ENCODE measurements at regions not wholly inside any gene's neighbourhood (a gene's known extent, or its start where the extent isn't known, plus 50 kb on each side); places are given as distances from the start of the nearest gene placed in this dataset.

- no peak for DNase-seq (ENCODE audit: low spot score)
- H3K4me1 Mint-ChIP-seq (ENCODE audit: low read depth), result no peaks in the 10 kb centered on the region
- H3K27me3 Mint-ChIP-seq (ENCODE audit: low read depth), result no peaks in the 10 kb centered on the region
- peaks cover 59% of the 10 kb centered on the region for H3K9me3 Mint-ChIP-seq
- intact Hi-C loops (cut with micrococcal nuclease), result no loop called here
- H3K27ac Mint-ChIP-seq, result no peak overlapping the region
- no peak overlapping the region for H3K4me3 Mint-ChIP-seq (ENCODE audit: low read depth)
- H3K36me3 Mint-ChIP-seq (ENCODE audit: low read depth), result no peaks in the 10 kb centered on the region
Measured at GRCh38 chr19:23528376-23528775, 133.1 kb upstream of the ZNF91 start.

GRCh38 chr19:23527797-23528196, 132.5 kb upstream of the ZNF91 start:
- no peaks in the 10 kb centered on the region for H3K36me3 Mint-ChIP-seq (ENCODE audit: low read depth)
- no peak overlapping the region for H3K4me3 Mint-ChIP-seq (ENCODE audit: low read depth)
- H3K9me3 Mint-ChIP-seq, result peaks cover 63% of the 10 kb centered on the region
- no peaks in the 10 kb centered on the region for H3K27me3 Mint-ChIP-seq (ENCODE audit: low read depth)
- H3K4me1 Mint-ChIP-seq (ENCODE audit: low read depth), result no peaks in the 10 kb centered on the region
- intact Hi-C loops (cut with micrococcal nuclease), result no loop called here
- H3K27ac Mint-ChIP-seq, result no peak overlapping the region
- DNase-seq (ENCODE audit: low spot score), result no peak

GRCh38 chr19:23526302-23526701, 131.0 kb upstream of the ZNF91 start:
- H3K4me1 Mint-ChIP-seq (ENCODE audit: low read depth), result no peaks in the 10 kb centered on the region
- H3K36me3 Mint-ChIP-seq (ENCODE audit: low read depth), result no peaks in the 10 kb centered on the region
- no peak overlapping the region for H3K4me3 Mint-ChIP-seq (ENCODE audit: low read depth)
- H3K9me3 Mint-ChIP-seq, result peaks cover 73% of the 10 kb centered on the region
- DNase-seq (ENCODE audit: low spot score), result no peak
- no peaks in the 10 kb centered on the region for H3K27me3 Mint-ChIP-seq (ENCODE audit: low read depth)
- H3K27ac Mint-ChIP-seq, result no peak overlapping the region
- intact Hi-C loops (cut with micrococcal nuclease), result no loop called here

DNA sequence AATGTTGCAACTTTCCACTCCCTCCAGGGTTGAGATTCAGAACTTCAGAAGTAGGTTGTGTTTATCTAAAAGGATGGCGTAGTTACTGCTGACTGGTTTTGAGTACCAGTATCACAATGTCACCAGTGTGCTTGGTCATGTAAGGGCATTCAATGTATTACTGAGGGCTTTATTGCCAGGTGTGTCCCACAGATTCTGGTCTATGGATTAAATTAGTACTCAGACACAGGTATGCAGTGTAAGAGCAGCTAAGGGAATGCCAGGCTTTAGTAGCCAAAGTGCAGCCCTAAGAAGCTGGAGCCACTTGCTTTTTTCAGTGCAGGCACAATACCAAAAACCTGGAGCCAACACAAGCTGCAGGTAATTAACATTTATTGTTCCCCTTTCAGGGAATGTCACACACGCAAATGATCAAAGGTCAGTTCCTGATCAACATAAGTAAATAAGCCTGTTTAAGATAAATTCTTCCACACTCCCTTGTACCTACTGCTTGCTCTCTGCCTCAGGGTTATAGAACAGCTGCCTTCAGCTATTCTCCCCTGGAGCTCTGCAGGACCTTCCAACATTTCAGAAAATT, 130.1 kb upstream of the ZNF91 start:
- intact Hi-C loops (cut with micrococcal nuclease), result no loop called here
- Mint-ChIP-seq H3K36me3 (ENCODE audit: low read depth) (no peaks in the 10 kb centered on the region), H3K9me3 (peaks cover 76% of the 10 kb centered on the region), H3K27ac (no peak overlapping the region), H3K4me1 (ENCODE audit: low read depth) (no peaks in the 10 kb centered on the region), H3K4me3 (ENCODE audit: low read depth) (no peak overlapping the region), H3K27me3 (ENCODE audit: low read depth) (no peaks in the 10 kb centered on the region)
- DNase-seq (ENCODE audit: low spot score), result no peak

DNA sequence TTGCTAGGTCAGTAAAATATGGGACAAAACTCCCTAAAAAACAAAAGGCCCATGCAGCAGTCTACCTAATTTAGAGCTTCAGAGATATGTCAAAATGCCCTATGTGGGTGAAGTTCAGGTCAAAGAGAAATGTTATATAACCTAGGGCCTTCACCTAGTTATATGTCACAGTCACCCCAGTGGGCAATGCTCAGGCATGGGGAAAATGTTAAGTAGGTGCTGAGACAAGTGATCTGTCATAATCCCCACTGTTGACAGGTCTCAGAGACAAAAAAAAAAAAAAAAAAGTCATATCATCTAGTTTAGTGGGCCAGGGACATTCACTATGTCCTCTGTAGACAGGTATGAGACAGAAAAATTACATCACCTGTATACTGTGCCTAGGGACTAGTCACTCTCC, 128.6 kb upstream of the ZNF91 start:
- peaks cover 76% of the 10 kb centered on the region for H3K9me3 Mint-ChIP-seq
- no peaks in the 10 kb centered on the region for H3K36me3 Mint-ChIP-seq (ENCODE audit: low read depth)
- no peaks in the 10 kb centered on the region for H3K27me3 Mint-ChIP-seq (ENCODE audit: low read depth)

GRCh38 chr19:23522431-23522830, 127.2 kb upstream of the ZNF91 start:
- Mint-ChIP-seq H3K9me3 (peaks cover 73% of the 10 kb centered on the region), H3K27me3 (ENCODE audit: low read depth) (no peaks in the 10 kb centered on the region), H3K4me3 (ENCODE audit: low read depth) (no peak overlapping the region), H3K36me3 (ENCODE audit: low read depth) (no peaks in the 10 kb centered on the region), H3K4me1 (ENCODE audit: low read depth) (no peaks in the 10 kb centered on the region), H3K27ac (no peak overlapping the region)
- DNase-seq (ENCODE audit: low spot score), result no peak
- intact Hi-C loops (cut with micrococcal nuclease), result no loop called here

More for the DNA sequence above, 128.6 kb upstream of the ZNF91 start:
- no peaks in the 10 kb centered on the region for H3K4me1 Mint-ChIP-seq (ENCODE audit: low read depth)
- no peak overlapping the region for H3K27ac Mint-ChIP-seq
- no peak overlapping the region for H3K4me3 Mint-ChIP-seq (ENCODE audit: low read depth)
- intact Hi-C loops (cut with micrococcal nuclease), result no loop called here
- DNase-seq (ENCODE audit: low spot score), result no peak

DNA sequence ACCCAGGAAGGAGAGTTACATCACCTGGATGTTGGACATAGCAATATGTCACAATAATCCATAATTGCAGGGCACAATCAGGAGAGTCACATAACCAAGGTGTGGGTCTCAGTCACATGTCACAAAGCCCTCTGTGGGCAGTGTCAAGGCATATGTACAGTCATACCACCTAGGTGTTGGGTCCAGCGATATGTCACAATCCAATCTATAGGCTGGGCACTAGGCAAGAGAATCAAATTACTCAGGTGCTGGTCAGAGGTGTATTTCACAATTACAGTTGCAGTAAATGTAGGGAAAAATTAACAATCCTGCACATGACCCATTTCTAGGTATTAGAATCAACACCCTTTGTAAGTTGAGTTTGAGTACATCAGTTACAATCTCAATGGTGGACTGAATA, 126.2 kb upstream of the ZNF91 start:
- Mint-ChIP-seq H3K9me3 (peaks cover 77% of the 10 kb centered on the region), H3K36me3 (ENCODE audit: low read depth) (no peaks in the 10 kb centered on the region), H3K4me1 (ENCODE audit: low read depth) (no peaks in the 10 kb centered on the region), H3K27ac (no peak overlapping the region), H3K27me3 (ENCODE audit: low read depth) (no peaks in the 10 kb centered on the region), H3K4me3 (ENCODE audit: low read depth) (no peak overlapping the region)
- intact Hi-C loops (cut with micrococcal nuclease), result no loop called here
- no peak for DNase-seq (ENCODE audit: low spot score)

GRCh38 chr19:23520441-23520840, 125.2 kb upstream of the ZNF91 start:
- no peak overlapping the region for H3K4me3 Mint-ChIP-seq (ENCODE audit: low read depth)
- intact Hi-C loops (cut with micrococcal nuclease), result no loop called here
- no peak for DNase-seq (ENCODE audit: low spot score)
- H3K9me3 Mint-ChIP-seq, result peaks cover 72% of the 10 kb centered on the region
- no peaks in the 10 kb centered on the region for H3K36me3 Mint-ChIP-seq (ENCODE audit: low read depth)
- H3K4me1 Mint-ChIP-seq (ENCODE audit: low read depth), result no peaks in the 10 kb centered on the region
- H3K27ac Mint-ChIP-seq, result no peak overlapping the region
- no peaks in the 10 kb centered on the region for H3K27me3 Mint-ChIP-seq (ENCODE audit: low read depth)

- intact Hi-C loops (cut with micrococcal nuclease), result no loop called here
- Mint-ChIP-seq H3K36me3 (ENCODE audit: low read depth) (no peaks in the 10 kb centered on the region), H3K4me1 (ENCODE audit: low read depth) (no peaks in the 10 kb centered on the region), H3K27ac (no peak overlapping the region), H3K4me3 (ENCODE audit: low read depth) (no peak overlapping the region), H3K9me3 (peaks cover 80% of the 10 kb centered on the region), H3K27me3 (ENCODE audit: low read depth) (no peaks in the 10 kb centered on the region)
- DNase-seq (ENCODE audit: low spot score), result no peak
Measured at GRCh38 chr19:23519031-23519430, 123.8 kb upstream of the ZNF91 start.

DNA sequence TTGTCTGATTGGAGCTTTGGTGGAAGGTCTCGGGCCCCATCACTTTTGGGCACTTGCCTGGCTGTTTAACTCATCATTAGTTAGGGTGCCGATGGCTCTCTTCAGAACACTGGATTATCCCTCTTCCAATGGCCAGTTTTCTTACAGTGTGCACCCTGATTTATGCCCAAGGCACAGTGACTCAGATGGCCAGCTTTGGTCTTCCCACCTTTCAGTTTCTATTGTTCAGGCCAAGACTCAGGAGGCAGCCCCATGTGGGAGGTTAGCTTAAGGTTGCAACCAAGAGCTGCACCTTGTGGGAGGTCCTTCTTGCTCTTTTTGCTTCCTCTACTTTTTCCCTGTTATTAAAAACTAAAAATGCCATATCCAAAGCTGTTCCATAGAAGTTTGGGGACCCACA, 121.0 kb upstream of the ZNF91 start:
- H3K27me3 Mint-ChIP-seq (ENCODE audit: low read depth), result no peaks in the 10 kb centered on the region
- H3K36me3 Mint-ChIP-seq (ENCODE audit: low read depth), result no peaks in the 10 kb centered on the region
- no peak overlapping the region for H3K4me3 Mint-ChIP-seq (ENCODE audit: low read depth)
- intact Hi-C loops (cut with micrococcal nuclease), result no loop called here
- DNase-seq (ENCODE audit: low spot score), result no peak
- H3K4me1 Mint-ChIP-seq (ENCODE audit: low read depth), result no peaks in the 10 kb centered on the region
- no peak overlapping the region for H3K27ac Mint-ChIP-seq
- H3K9me3 Mint-ChIP-seq, result peaks cover 75% of the 10 kb centered on the region

DNA sequence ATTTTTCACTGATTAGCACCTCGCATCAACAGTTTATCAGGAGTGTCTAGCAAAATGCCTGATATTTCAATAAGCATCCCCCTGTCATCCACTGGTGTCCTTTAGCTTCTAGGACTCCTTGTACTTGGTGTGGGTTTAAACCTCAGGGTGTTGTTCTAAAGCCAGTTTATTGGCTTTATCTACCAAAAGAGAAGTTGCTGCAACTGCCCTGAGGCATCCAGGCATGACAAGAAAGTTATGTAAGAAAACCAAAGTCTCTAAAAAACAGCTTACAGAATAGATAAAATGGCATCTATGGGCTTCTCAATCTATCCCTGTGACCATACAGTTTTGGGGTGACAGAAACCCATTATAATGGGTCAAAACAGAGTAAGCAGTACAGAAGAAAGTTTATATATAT, 120.3 kb upstream of the ZNF91 start:
- Mint-ChIP-seq H3K27ac (no peak overlapping the region), H3K4me1 (ENCODE audit: low read depth) (no peaks in the 10 kb centered on the region), H3K36me3 (ENCODE audit: low read depth) (no peaks in the 10 kb centered on the region), H3K9me3 (peaks cover 72% of the 10 kb centered on the region), H3K27me3 (ENCODE audit: low read depth) (no peaks in the 10 kb centered on the region), H3K4me3 (ENCODE audit: low read depth) (no peak overlapping the region)
- intact Hi-C loops (cut with micrococcal nuclease), result no loop called here
- DNase-seq (ENCODE audit: low spot score), result no peak

DNA sequence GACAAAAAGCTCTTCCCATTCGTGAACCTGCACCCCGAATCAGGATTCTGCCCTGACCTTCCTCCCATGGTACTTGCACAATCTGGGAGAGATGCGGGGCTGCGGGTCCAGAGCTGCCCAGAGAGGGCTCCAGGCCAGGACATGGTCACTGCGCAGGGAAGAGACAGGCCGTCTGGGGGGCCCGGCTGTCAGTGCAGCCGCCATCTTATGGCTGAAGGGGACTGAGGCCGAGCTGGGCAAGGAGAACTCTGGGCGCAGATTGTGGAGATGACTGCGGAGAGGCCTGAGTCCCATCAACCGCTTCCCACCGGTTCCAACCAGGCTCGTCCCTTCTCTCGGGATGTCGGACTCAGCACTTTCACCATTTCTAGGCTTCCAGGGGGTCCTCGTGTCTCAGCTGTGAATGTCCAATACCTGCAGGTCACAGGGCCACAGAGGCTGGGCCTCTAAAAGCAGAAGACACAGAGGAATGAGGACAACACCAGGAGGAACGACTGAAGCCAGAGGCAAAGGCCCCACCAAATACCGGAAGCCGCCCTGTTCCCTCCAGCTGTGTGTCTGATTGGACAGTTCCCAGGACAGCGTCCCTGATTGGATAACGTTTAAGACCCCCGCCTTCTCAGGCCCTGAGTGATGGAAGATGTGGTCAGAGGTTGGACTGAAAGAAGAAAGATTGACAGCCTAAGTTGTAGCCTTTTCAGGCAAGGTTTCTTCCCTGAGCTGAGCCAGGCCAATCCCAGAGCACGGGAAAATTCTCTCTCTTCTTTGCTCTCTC, 117.1 kb upstream of the ZNF91 start:
- Mint-ChIP-seq H3K27ac (no peak overlapping the region), H3K4me3 (ENCODE audit: low read depth) (no peak overlapping the region), H3K4me1 (ENCODE audit: low read depth) (no peaks in the 10 kb centered on the region), H3K9me3 (peaks cover 61% of the 10 kb centered on the region), H3K27me3 (ENCODE audit: low read depth) (no peaks in the 10 kb centered on the region), H3K36me3 (ENCODE audit: low read depth) (no peaks in the 10 kb centered on the region)
- intact Hi-C loops (cut with micrococcal nuclease), result no loop called here
- no peak for DNase-seq (ENCODE audit: low spot score)

- Mint-ChIP-seq H3K4me3 (ENCODE audit: low read depth) (no peak overlapping the region), H3K27ac (no peak overlapping the region), H3K27me3 (ENCODE audit: low read depth) (no peaks in the 10 kb centered on the region), H3K4me1 (ENCODE audit: low read depth) (no peaks in the 10 kb centered on the region), H3K36me3 (ENCODE audit: low read depth) (no peaks in the 10 kb centered on the region), H3K9me3 (peaks cover 56% of the 10 kb centered on the region)
- DNase-seq (ENCODE audit: low spot score), result no peak
- intact Hi-C loops (cut with micrococcal nuclease), result no loop called here
Measured at GRCh38 chr19:23509686-23510450, 114.6 kb upstream of the ZNF91 start.

All from activated T-helper 2 cell treated with anti-CD3 and anti-CD28 coated beads, Interferon-gamma antibody, Interleukin-2, Interleukin-4, amounts not matched to agents 10 μg/mL and 5 μg/mL and 100 μg/mL, durations not matched to agents 14 hours and 24 hours and 36 hours (primary cell).